H9 (cell line): ENCODE measurements at regions not wholly inside any gene's neighbourhood (a gene's known extent, or its start where the extent isn't known, plus 50 kb on each side); places are given as distances from the start of the nearest gene placed in this dataset.

ENCODE experiments used
- DNase-seq: peaks from one replicate; pipeline ENCODE4 v3.0.0-alpha.2; 2017
- H2AFZ ChIP-seq: one replicate; pipeline ENCODE4 v1.6.1; 2013; ENCODE audit warnings: mild to moderate bottlenecking, low read length, control low read depth, moderate library complexity
- H2AK5ac ChIP-seq: 2 replicates; pipeline ENCODE4 v1.6.1; 2013; ENCODE audit warnings: low read length, control low read depth, mixed read lengths; ENCODE audit not compliant: insufficient read length
- H2BK120ac ChIP-seq: one replicate; pipeline ENCODE4 v1.6.1; 2013; ENCODE audit warnings: low read depth, mild to moderate bottlenecking, low read length, control low read depth, inconsistent platforms; ENCODE audit not compliant: poor library complexity, severe bottlenecking
- H2BK12ac ChIP-seq: 2 replicates; pipeline ENCODE4 v1.6.1; 2013; ENCODE audit warnings: low read length, control low read depth, mixed read lengths, low read depth; ENCODE audit not compliant: insufficient read length
- H2BK15ac ChIP-seq: 2 replicates; pipeline ENCODE4 v1.6.1; 2013; ENCODE audit warnings: low read depth, low read length, control low read depth
- H2BK20ac ChIP-seq: one replicate; pipeline ENCODE4 v1.6.1; 2013; ENCODE audit warnings: low read depth, mild to moderate bottlenecking, low read length, control low read depth, inconsistent platforms; ENCODE audit not compliant: poor library complexity, severe bottlenecking
- H2BK5ac ChIP-seq: 2 replicates; pipeline ENCODE4 v1.6.1; 2013; ENCODE audit warnings: low read length, control low read depth, mixed read lengths; ENCODE audit not compliant: insufficient read length
- H3K14ac ChIP-seq: 2 replicates; pipeline ENCODE4 v1.6.1; 2013; ENCODE audit warnings: low read length, control low read depth; ENCODE audit not compliant: insufficient read depth
- H3K18ac ChIP-seq: 2 replicates; pipeline ENCODE4 v1.6.1; 2013; ENCODE audit warnings: low read depth, mild to moderate bottlenecking, mixed read lengths, low read length, control low read depth; ENCODE audit not compliant: insufficient read length
- H3K23ac ChIP-seq: 2 replicates; pipeline ENCODE4 v1.6.1; 2013; ENCODE audit warnings: low read length, control low read depth, mixed read lengths, low read depth; ENCODE audit not compliant: insufficient read length
- H3K23me2 ChIP-seq: 2 replicates; pipeline ENCODE4 v1.6.1; 2013; ENCODE audit warnings: low read depth, mild to moderate bottlenecking, mixed read lengths, low read length, control low read depth; ENCODE audit not compliant: insufficient read length, poor library complexity, severe bottlenecking
- H3K27ac ChIP-seq: 2 replicates; pipeline ENCODE4 v1.5.1; 2013; ENCODE audit warnings: low read length, control low read depth, mixed read lengths, low read depth; ENCODE audit not compliant: insufficient read length
- H3K27me3 ChIP-seq: 2 replicates; pipeline ENCODE4 v1.6.1; 2013; ENCODE audit warnings: low read length, control low read depth, inconsistent platforms; ENCODE audit not compliant: insufficient read depth
- H3K4ac ChIP-seq: 2 replicates; pipeline ENCODE4 v1.6.1; 2013; ENCODE audit warnings: low read depth, mild to moderate bottlenecking, control low read depth, inconsistent platforms, low read length, moderate library complexity
- H3K4me1 ChIP-seq: 2 replicates; pipeline ENCODE4 v1.6.1; 2013; ENCODE audit warnings: low read length, control low read depth, inconsistent platforms; ENCODE audit not compliant: insufficient read depth
- H3K4me2 ChIP-seq: 2 replicates; pipeline ENCODE4 v1.6.1; 2013; ENCODE audit warnings: low read length, control low read depth, mixed read lengths; ENCODE audit not compliant: insufficient read length, insufficient read depth
- H3K56ac ChIP-seq: 2 replicates; pipeline ENCODE4 v1.6.1; 2013; ENCODE audit warnings: low read depth, mild to moderate bottlenecking, mixed read lengths, low read length, control low read depth; ENCODE audit not compliant: insufficient read length
- H3K79me1 ChIP-seq: 2 replicates; pipeline ENCODE4 v1.6.1; 2013; ENCODE audit warnings: low read depth, mild to moderate bottlenecking, moderate library complexity, low read length, control low read depth, inconsistent platforms; ENCODE audit not compliant: insufficient read depth, poor library complexity, severe bottlenecking
- H3K79me2 ChIP-seq: 2 replicates; pipeline ENCODE4 v1.6.1; 2013; ENCODE audit warnings: low read length, control low read depth, inconsistent platforms; ENCODE audit not compliant: insufficient read depth
- H3K9ac ChIP-seq: 2 replicates; pipeline ENCODE4 v1.6.1; 2013; ENCODE audit warnings: low read length, control low read depth, mixed read lengths; ENCODE audit not compliant: insufficient read length; ENCODE audit errors: extremely low read depth
- H3K9me3 ChIP-seq: one replicate; pipeline ENCODE4 v1.6.1; 2013; ENCODE audit warnings: low read depth, low read length, inconsistent platforms; ENCODE audit not compliant: control insufficient read depth
- H3T11ph ChIP-seq: one replicate; pipeline ENCODE4 v1.6.1; 2013; ENCODE audit warnings: mild to moderate bottlenecking, low read length, control low read depth, inconsistent platforms
- H4K20me1 ChIP-seq: one replicate; pipeline ENCODE4 v1.6.1; 2013; ENCODE audit not compliant: control insufficient read depth, insufficient read length, insufficient read depth
- H4K5ac ChIP-seq: 2 replicates; pipeline ENCODE4 v1.6.1; 2013; ENCODE audit warnings: low read depth, mild to moderate bottlenecking, mixed read lengths, low read length, control low read depth; ENCODE audit not compliant: insufficient read length
- H4K8ac ChIP-seq: replicated peaks from 2 replicates; pipeline ENCODE4 v1.6.1; 2013; ENCODE audit warnings: low read length, control low read depth, mixed read lengths, low read depth; ENCODE audit not compliant: insufficient read length
- H4K91ac ChIP-seq: 2 replicates; pipeline ENCODE4 v1.6.1; 2013; ENCODE audit warnings: low read depth, mild to moderate bottlenecking, moderate library complexity, mixed read lengths, low read length, control low read depth; ENCODE audit not compliant: insufficient read length
- H3K27ac Mint-ChIP-seq, 3 experiments: 2 replicates in 2 of 3; 3 replicates in 1 of 3; pipeline ENCODE4 v1.8.0; 2020 to 2021; ENCODE audit warnings: mixed read lengths in 3 of 3, mild to moderate bottlenecking in 1 of 3, moderate library complexity in 1 of 3
- H3K27me3 Mint-ChIP-seq: 2 replicates; pipeline ENCODE4 v1.8.0; 2021; ENCODE audit warnings: low read depth, mild to moderate bottlenecking, moderate library complexity, mixed read lengths
- H3K36me3 Mint-ChIP-seq, 3 experiments: 2 replicates in 2 of 3; 3 replicates in 1 of 3; pipeline ENCODE4 v1.8.0; 2020 to 2021; ENCODE audit warnings: low read depth in 3 of 3, mixed read lengths in 3 of 3; ENCODE audit not compliant: insufficient read depth in 1 of 3
- H3K4me1 Mint-ChIP-seq, 2 experiments: 2 replicates each; pipeline ENCODE4 v1.8.0; 2020; ENCODE audit warnings: mixed read lengths in 2 of 2
- H3K4me3 Mint-ChIP-seq, 2 experiments: 2 replicates in 1 of 2; 3 replicates in 1 of 2; pipeline ENCODE4 v1.8.0; 2020 to 2021; ENCODE audit warnings: mild to moderate bottlenecking in 2 of 2, mixed read lengths in 2 of 2, moderate library complexity in 1 of 2
- H3K9me3 Mint-ChIP-seq, 2 experiments: 2 replicates in 1 of 2; 3 replicates in 1 of 2; pipeline ENCODE4 v1.8.0; 2020; ENCODE audit warnings: mild to moderate bottlenecking in 2 of 2, mixed read lengths in 2 of 2, moderate library complexity in 1 of 2
- CTCF ChIP-seq: fragments of 200-600 bp; sonication (generic); conservative IDR thresholded peaks from 3 replicates; pipeline ENCODE4 v1.8.0; 2021; ENCODE audit warnings: antibody characterized with exemption, mild to moderate bottlenecking
- WGBS: extraction: QIAGEN DNeasy Blood & Tissue Kit; methylation state at CpG from one replicate; pipeline ENCODE4 v1.1.7; 2013; ENCODE audit warnings: missing lambda C conversion rate, low lambda C conversion rate, mixed read lengths; ENCODE audit not compliant: insufficient read length; ENCODE audit errors: extremely low coverage; 5-methylcytosine and 5-hydroxymethylcytosine counted together

GRCh38 chr7:57388761-57389160 lies 61.2 kb upstream of the ZNF716 start:
- no peak overlapping the region for H3K23ac ChIP-seq
- no peak overlapping the region for H3K9ac ChIP-seq
- no peaks in the 10 kb centered on the region for H3K23me2 ChIP-seq
- no peak overlapping the region for H2BK20ac ChIP-seq
- no peak overlapping the region for H3K56ac ChIP-seq
- DNase-seq, result no peak
- H2AFZ ChIP-seq, result no peak overlapping the region
- H2BK15ac ChIP-seq, result no peak overlapping the region
- H4K5ac ChIP-seq, result no peak overlapping the region
- H4K8ac ChIP-seq, result no peak overlapping the region
- H3K27me3 Mint-ChIP-seq, result peaks cover 2% of the 10 kb centered on the region; the same call in 1 of the 2 replicates
- no peaks in the 10 kb centered on the region for H3K4me1 Mint-ChIP-seq
- no peak overlapping the region for H3K4me2 ChIP-seq
- H3K14ac ChIP-seq, result no peak overlapping the region
- no CpG with 5 or more reads among the region's 7 CpGs for WGBS
- H2BK120ac ChIP-seq, result no peak overlapping the region
- H3K27me3 ChIP-seq, result no peaks in the 10 kb centered on the region
- H4K91ac ChIP-seq, result no peak overlapping the region
- no peaks in the 10 kb centered on the region for H4K20me1 ChIP-seq
- H3K4me1 ChIP-seq, result no peaks in the 10 kb centered on the region
- H3K27ac ChIP-seq, result no peak overlapping the region
- no peak overlapping the region for H2BK12ac ChIP-seq
- no peak for TF ChIP-seq CTCF
- no peak overlapping the region for H2BK5ac ChIP-seq
- H3T11ph ChIP-seq, result no peak overlapping the region
- no peak overlapping the region for H3K27ac Mint-ChIP-seq
- no peaks in the 10 kb centered on the region for H3K79me2 ChIP-seq
- peaks cover 14 to 34% (median 19%) of the 10 kb centered on the region in 3 experiments; a peak in 6 of 7 replicates for H3K36me3 Mint-ChIP-seq
- H3K4ac ChIP-seq, result no peak overlapping the region
- H3K79me1 ChIP-seq, result no peaks in the 10 kb centered on the region
- H3K18ac ChIP-seq, result no peak overlapping the region
- H2AK5ac ChIP-seq, result no peak overlapping the region
- peaks cover 93% of the 10 kb centered on the region for H3K9me3 ChIP-seq
- H3K4me3 Mint-ChIP-seq, result no peak overlapping the region; a peak in 1 of 5 replicates
- H3K9me3 Mint-ChIP-seq, result peaks cover 93 to 95% of the 10 kb centered on the region in 2 experiments
